ENCODE measurements at regions not wholly inside any gene's neighbourhood (a gene's known extent, or its start where the extent isn't known, plus 50 kb on each side); places are given as distances from the start of the nearest gene placed in this dataset.

DNA sequence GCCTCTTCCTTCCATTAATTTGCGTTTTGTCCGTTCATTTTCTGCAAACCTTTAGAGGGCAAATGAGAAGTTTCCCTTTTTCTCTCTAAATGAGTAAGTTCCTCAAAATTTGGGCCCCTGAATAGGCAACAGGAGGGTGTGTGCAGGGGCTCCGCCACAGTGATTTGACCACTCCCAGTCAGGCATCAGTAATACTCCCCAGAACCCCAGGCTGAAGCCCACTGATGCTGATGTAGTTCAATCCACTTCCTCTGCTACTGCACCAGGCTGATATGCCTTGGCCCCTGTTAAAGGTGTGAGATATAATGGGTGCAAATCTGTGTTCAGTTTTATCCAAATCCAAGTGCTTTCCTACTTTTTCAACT lies 1150.0 kb downstream of the RPIA start:
- Histone ChIP-seq H3K27me3 (no peaks in the 10 kb centered on the region), H3K9me3 (peaks cover 0 to 9% of the 10 kb centered on the region in 2 donors), H3K36me3 (no peaks in the 10 kb centered on the region), H3K4me1 (ENCODE audit: insufficient read depth) (no peaks in the 10 kb centered on the region), H3K4me3 (no peak overlapping the region), H3K27ac (no peak overlapping the region)
- intact Hi-C loops (cut with DNase I), result no loop called here
- no peak for TF ChIP-seq EP300 (IDR thresholded peaks at IDR 0.05)
- no peak for TF ChIP-seq POLR2A (IDR thresholded peaks at IDR 0.05)
- no peak for TF ChIP-seq CTCF (IDR thresholded peaks at IDR 0.05)
- DNase-seq, result no peak
- WGBS, 3 donors, result 46 to 64% (median 53%) methylated on average over 3 of the region's 3 CpGs

DNA sequence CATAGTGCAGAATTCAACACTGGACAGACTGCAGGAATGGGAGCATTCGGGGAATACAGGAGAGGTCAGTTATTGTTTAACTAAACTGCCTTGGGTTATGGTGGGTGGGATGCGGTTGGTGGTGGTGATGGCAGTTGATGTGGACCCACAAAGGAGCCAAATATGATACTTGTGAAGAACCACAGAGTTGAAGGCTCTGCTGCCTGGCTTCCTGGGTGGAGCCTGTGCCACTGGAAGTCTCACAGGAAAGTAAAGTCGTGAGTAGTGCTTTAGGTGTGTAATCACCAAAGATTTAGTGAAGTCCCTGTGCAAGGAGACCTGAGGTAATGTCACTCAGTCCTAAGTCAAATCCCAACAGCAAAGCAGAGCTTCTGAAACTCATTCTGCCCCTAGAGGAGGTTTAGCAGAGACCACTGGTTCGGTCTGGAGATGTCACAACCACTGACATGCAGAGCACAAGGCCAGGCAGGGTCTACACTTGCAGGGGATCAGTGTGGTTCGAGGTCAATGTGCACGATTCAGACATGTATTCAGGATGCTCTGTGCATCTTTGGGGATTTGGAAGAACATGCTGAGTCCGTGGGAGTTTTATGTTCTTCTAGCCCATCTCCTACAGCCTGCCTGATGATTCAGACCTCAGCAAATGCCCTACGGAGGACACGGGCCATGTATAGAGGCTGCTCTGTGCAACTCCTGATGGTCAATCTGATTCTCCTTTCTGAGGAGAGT lies 1150.9 kb downstream of the RPIA start:
- Histone ChIP-seq H3K27me3 (no peaks in the 10 kb centered on the region), H3K9me3 (peaks cover 0 to 9% of the 10 kb centered on the region in 2 donors), H3K27ac (no peak overlapping the region), H3K36me3 (no peaks in the 10 kb centered on the region), H3K4me1 (ENCODE audit: insufficient read depth) (no peaks in the 10 kb centered on the region), H3K4me3 (no peak overlapping the region)
- WGBS, 3 donors, result 46 to 56% (median 53%) methylated on average over 9 of the region's 9 CpGs
- TF ChIP-seq EP300 (IDR thresholded peaks at IDR 0.05) (no peak), POLR2A (IDR thresholded peaks at IDR 0.05) (no peak), CTCF (IDR thresholded peaks at IDR 0.05) (no peak)
- intact Hi-C loops (cut with DNase I), result no loop called here
- no peak for DNase-seq

GRCh38 chr2:89844221-89844943 lies 1152.9 kb downstream of the RPIA start:
- H3K4me1 ChIP-seq (ENCODE audit: insufficient read depth), result no peaks in the 10 kb centered on the region
- intact Hi-C loops (cut with DNase I), result no loop called here
- WGBS, 3 donors, result 40 to 43% (median 41%) methylated on average over 6 of the region's 6 CpGs
- TF ChIP-seq POLR2A (IDR thresholded peaks at IDR 0.05) (no peak), EP300 (IDR thresholded peaks at IDR 0.05) (no peak), CTCF (IDR thresholded peaks at IDR 0.05) (no peak)
- no peaks in the 10 kb centered on the region for H3K27me3 ChIP-seq
- peaks cover 0 to 6% of the 10 kb centered on the region in 2 donors for H3K9me3 ChIP-seq
- H3K36me3 ChIP-seq, result no peaks in the 10 kb centered on the region
- no peak for DNase-seq
- no peak overlapping the region for H3K27ac ChIP-seq
- H3K4me3 ChIP-seq, result no peak overlapping the region

GRCh38 chr2:89845532-89845931 lies 1154.1 kb downstream of the RPIA start:
- TF ChIP-seq POLR2A (IDR thresholded peaks at IDR 0.05), result no peak
- H3K9me3 ChIP-seq, result peaks cover 0 to 2% of the 10 kb centered on the region in 2 donors
- intact Hi-C loops (cut with DNase I), result no loop called here
- no peak for DNase-seq
- no peak overlapping the region for H3K27ac ChIP-seq
- no peaks in the 10 kb centered on the region for H3K4me1 ChIP-seq (ENCODE audit: insufficient read depth)
- H3K4me3 ChIP-seq, result no peak overlapping the region
- H3K36me3 ChIP-seq, result no peaks in the 10 kb centered on the region
- H3K27me3 ChIP-seq, result no peaks in the 10 kb centered on the region
- WGBS, 3 donors, result 41 to 55% (median 45%) methylated on average over 6 of the region's 6 CpGs

DNA sequence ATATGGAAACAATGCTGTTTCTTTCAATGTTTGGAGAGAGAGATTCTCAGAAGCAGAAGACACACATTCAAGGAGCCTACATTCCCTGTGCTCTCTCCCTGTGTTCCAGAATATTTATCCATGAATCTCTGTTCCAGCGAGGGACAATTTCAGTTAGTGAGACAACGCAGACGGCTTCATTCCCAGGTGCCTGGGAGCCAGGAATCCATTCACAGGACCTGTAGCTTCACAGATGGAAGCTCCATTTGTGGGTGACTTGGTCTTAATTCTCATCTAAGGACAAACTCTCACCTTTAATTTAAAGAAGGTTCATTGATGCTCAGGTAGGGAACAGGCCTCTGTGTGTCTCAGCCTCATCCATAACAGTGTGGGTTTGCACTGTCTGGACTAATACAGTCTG lies 1156.6 kb downstream of the RPIA start:
- 77 to 83% (median 79%) methylated on average over 3 of the region's 3 CpGs for WGBS, 3 donors
- intact Hi-C loops (cut with DNase I), result no loop called here
- TF ChIP-seq POLR2A (IDR thresholded peaks at IDR 0.05) (no peak), EP300 (IDR thresholded peaks at IDR 0.05) (no peak), CTCF (IDR thresholded peaks at IDR 0.05) (no peak)
- H3K36me3 ChIP-seq, result no peaks in the 10 kb centered on the region
- no peak overlapping the region for H3K4me3 ChIP-seq
- no peak overlapping the region for H3K27ac ChIP-seq
- H3K9me3 ChIP-seq, result no peaks in the 10 kb centered on the region
- H3K4me1 ChIP-seq (ENCODE audit: insufficient read depth), result no peaks in the 10 kb centered on the region
- no peaks in the 10 kb centered on the region for H3K27me3 ChIP-seq
- DNase-seq, result no peak
